Choroid plexus epithelial cell (primary cell): ENCODE measurements at regions not wholly inside any gene's neighbourhood (a gene's known extent, or its start where the extent isn't known, plus 50 kb on each side); places are given as distances from the start of the nearest gene placed in this dataset.

Experiments
- DNase-seq: peaks from one replicate; pipeline ENCODE4 v3.0.0-alpha.2; 2010; ENCODE audit warnings: low read depth
- H3K4me3 ChIP-seq: 2 replicates; pipeline ENCODE4 v1.5.1; 2011; ENCODE audit warnings: low read depth, mild to moderate bottlenecking, control low read depth, low read length, moderate library complexity
- CTCF ChIP-seq: conservative IDR thresholded peaks from 2 replicates; pipeline ENCODE4 v1.5.1; 2011; ENCODE audit warnings: low read depth, mild to moderate bottlenecking, control low read depth, inconsistent platforms, low read length, moderate library complexity

GRCh38 chr14:23828616-23829015 lies 125.0 kb upstream of the DHRS4 start:
- DNase-seq, result no peak

GRCh38 chr14:23829736-23830471 lies 123.7 kb upstream of the DHRS4 start:
- no peak overlapping the region for H3K4me3 ChIP-seq
- no peak for TF ChIP-seq CTCF
- DNase-seq, result peak; percentile 95

More at GRCh38 chr14:23828616-23829015, 125.0 kb upstream of the DHRS4 start:
- no peak overlapping the region for H3K4me3 ChIP-seq
- TF ChIP-seq CTCF, result no peak

- no peak overlapping the region for H3K4me3 ChIP-seq
- no peak for TF ChIP-seq CTCF
- DNase-seq, result peak; percentile 3
Measured at GRCh38 chr14:23831596-23831995, 122.0 kb upstream of the DHRS4 start.

GRCh38 chr14:23861666-23862065 lies 91.9 kb upstream of the DHRS4 start:
- TF ChIP-seq CTCF, result no peak
- DNase-seq, result peak; percentile 14
- H3K4me3 ChIP-seq, result no peak overlapping the region

- TF ChIP-seq CTCF, result no peak
- DNase-seq, result no peak
- H3K4me3 ChIP-seq, result no peak overlapping the region
Measured at GRCh38 chr14:23862513-23862912, 91.1 kb upstream of the DHRS4 start.

- H3K4me3 ChIP-seq, result no peak overlapping the region
- no peak for DNase-seq
- TF ChIP-seq CTCF, result no peak
Measured at GRCh38 chr14:23863836-23864235, 89.7 kb upstream of the DHRS4 start.

GRCh38 chr14:23864259-23864658 lies 89.3 kb upstream of the DHRS4 start:
- DNase-seq, result no peak
- TF ChIP-seq CTCF, result no peak
- no peak overlapping the region for H3K4me3 ChIP-seq
